ENCODE measurements at regions not wholly inside any gene's neighbourhood (a gene's known extent, or its start where the extent isn't known, plus 50 kb on each side); places are given as distances from the start of the nearest gene placed in this dataset.

DNA sequence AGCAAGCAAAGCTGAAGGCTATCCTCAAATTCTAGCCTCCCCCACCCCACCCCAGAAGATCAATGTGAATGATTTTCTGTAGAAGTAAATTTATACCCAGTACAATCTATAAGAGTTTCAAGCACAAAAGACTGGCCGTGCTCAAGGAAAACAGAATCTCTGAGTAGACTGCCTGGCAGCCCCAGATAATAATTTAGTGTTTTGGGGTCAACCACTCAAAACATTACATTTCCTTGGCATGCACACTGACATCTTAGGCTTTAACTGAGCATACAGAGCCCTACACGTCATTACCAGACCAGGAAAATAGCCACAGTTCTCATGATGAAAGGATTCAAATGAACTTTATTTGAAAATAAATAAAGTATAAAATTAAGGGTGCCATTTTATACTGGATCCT, 376.5 kb downstream of the TBL1XR1 start:
- H3K9me3 ChIP-seq (ENCODE audit: low read depth, low read length, poor library complexity, severe bottlenecking): no peaks in the 10 kb centered on the region
- ChIA-PET POLR2A (ENCODE audit: low non-redundant PET) (no interaction called here), CTCF (no interaction called here)
- H3K4me3 ChIP-seq (ENCODE audit: low read depth, low read length, poor library complexity, severe bottlenecking): no peak overlapping the region
- no peak for DNase-seq (ENCODE audit: low spot score)
- BruUV-seq (replicated peaks): no TSS peak
- H3K27me3 ChIP-seq (replicated peaks; ENCODE audit: insufficient read depth, low read depth, low read length, poor library complexity): no peaks in the 10 kb centered on the region
- no peak for TF ChIP-seq EZH2 (IDR thresholded peaks at IDR 0.05; ENCODE audit: borderline replicate concordance, low read depth, low read length, poor library complexity, severe bottlenecking)
- TF ChIP-seq, protein P1, sequence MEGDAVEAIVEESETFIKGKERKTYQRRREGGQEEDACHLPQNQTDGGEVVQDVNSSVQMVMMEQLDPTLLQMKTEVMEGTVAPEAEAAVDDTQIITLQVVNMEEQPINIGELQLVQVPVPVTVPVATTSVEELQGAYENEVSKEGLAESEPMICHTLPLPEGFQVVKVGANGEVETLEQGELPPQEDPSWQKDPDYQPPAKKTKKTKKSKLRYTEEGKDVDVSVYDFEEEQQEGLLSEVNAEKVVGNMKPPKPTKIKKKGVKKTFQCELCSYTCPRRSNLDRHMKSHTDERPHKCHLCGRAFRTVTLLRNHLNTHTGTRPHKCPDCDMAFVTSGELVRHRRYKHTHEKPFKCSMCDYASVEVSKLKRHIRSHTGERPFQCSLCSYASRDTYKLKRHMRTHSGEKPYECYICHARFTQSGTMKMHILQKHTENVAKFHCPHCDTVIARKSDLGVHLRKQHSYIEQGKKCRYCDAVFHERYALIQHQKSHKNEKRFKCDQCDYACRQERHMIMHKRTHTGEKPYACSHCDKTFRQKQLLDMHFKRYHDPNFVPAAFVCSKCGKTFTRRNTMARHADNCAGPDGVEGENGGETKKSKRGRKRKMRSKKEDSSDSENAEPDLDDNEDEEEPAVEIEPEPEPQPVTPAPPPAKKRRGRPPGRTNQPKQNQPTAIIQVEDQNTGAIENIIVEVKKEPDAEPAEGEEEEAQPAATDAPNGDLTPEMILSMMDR (conservative IDR thresholded peaks at IDR 0.05; ENCODE audit: low read depth, low read length): no peak
- H3K4me1 ChIP-seq (ENCODE audit: insufficient read depth, low read length, poor library complexity, severe bottlenecking): no peaks in the 10 kb centered on the region
- no peaks in the 10 kb centered on the region for H3K36me3 ChIP-seq (ENCODE audit: insufficient read depth, low read length, poor library complexity, severe bottlenecking)
- no peak overlapping the region for H3K27ac ChIP-seq (ENCODE audit: low read depth, low read length, poor library complexity, severe bottlenecking)
- intact Hi-C loops (cut with micrococcal nuclease; ENCODE audit: unreplicated experiment): no loop called here

DNA sequence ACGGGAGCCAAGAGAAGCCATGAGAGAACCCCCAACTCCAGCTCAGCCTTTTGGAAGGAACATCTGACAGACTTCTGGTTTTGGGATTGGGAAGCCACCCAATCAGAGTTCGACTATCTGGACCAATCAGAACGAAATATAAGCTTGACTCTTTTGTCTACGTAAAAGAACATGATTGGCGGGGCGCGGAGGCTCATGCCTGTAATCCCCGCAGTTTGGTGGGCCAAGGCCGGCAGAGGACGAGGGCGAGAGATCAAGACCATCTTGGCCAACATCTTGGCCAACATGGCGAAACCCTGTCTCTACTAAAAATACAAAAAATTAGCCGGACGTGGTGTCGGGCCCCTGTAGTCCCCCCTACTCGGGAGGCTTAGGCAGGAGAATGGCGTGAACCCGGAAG, 380.3 kb downstream of the TBL1XR1 start:
- TF ChIP-seq, protein P1 (conservative IDR thresholded peaks at IDR 0.05; ENCODE audit: low read depth, low read length): no peak
- no peak for TF ChIP-seq EZH2 (IDR thresholded peaks at IDR 0.05; ENCODE audit: borderline replicate concordance, low read depth, low read length, poor library complexity, severe bottlenecking)
- Histone ChIP-seq H3K9me3 (ENCODE audit: low read depth, low read length, poor library complexity, severe bottlenecking) (no peaks in the 10 kb centered on the region), H3K4me1 (ENCODE audit: insufficient read depth, low read length, poor library complexity, severe bottlenecking) (peaks cover 11% of the 10 kb centered on the region), H3K36me3 (ENCODE audit: insufficient read depth, low read length, poor library complexity, severe bottlenecking) (no peaks in the 10 kb centered on the region), H3K4me3 (ENCODE audit: low read depth, low read length, poor library complexity, severe bottlenecking) (no peak overlapping the region), H3K27me3 (replicated peaks; ENCODE audit: insufficient read depth, low read depth, low read length, poor library complexity) (no peaks in the 10 kb centered on the region), H3K27ac (ENCODE audit: low read depth, low read length, poor library complexity, severe bottlenecking) (no peak overlapping the region)
- DNase-seq (ENCODE audit: low spot score): no peak
- no TSS peak for BruUV-seq (replicated peaks)
- intact Hi-C loops (cut with micrococcal nuclease; ENCODE audit: unreplicated experiment): no loop called here
- ChIA-PET CTCF (interaction anchor here (0.6 kb wide), 1 partner anchor 19 kb away, joined by 6 read pairs; no protein-coding TSS in a partner anchor), POLR2A (ENCODE audit: low non-redundant PET) (no interaction called here)

DNA sequence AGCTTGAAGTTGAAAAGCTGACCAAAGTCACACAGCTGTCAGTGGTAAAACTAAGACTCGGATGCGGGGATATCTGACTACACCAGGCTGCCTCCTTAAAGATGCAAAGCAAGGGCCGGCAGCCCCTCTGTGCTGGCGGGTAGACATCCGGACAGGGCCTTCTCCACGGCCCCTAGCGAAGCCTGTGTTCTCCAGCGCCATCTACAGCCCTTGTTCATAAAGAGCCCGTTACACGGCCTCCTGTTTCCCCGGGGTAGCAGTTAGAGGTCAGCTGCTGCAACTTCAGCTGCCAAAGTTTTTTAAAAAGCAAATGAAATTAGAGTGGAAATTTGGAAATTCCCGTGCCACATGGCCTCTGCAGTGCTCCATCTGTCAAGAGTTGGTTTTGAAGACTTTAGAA, 383.0 kb downstream of the TBL1XR1 start:
- no peaks in the 10 kb centered on the region for H3K36me3 ChIP-seq (ENCODE audit: insufficient read depth, low read length, poor library complexity, severe bottlenecking)
- DNase-seq (ENCODE audit: low spot score): peak; percentile 77
- CTCF ChIA-PET: no interaction called here
- H3K27me3 ChIP-seq (replicated peaks; ENCODE audit: insufficient read depth, low read depth, low read length, poor library complexity): no peaks in the 10 kb centered on the region
- intact Hi-C loops (cut with micrococcal nuclease; ENCODE audit: unreplicated experiment): loop anchor here (5.0 kb wide), 1 partner anchor 152 kb away; no protein-coding TSS in a partner anchor
- H3K9me3 ChIP-seq (ENCODE audit: low read depth, low read length, poor library complexity, severe bottlenecking): no peaks in the 10 kb centered on the region
- TF ChIP-seq, protein P1 (conservative IDR thresholded peaks at IDR 0.05; ENCODE audit: low read depth, low read length): peak; percentile 78
- TF ChIP-seq EZH2 (IDR thresholded peaks at IDR 0.05; ENCODE audit: borderline replicate concordance, low read depth, low read length, poor library complexity, severe bottlenecking): no peak
- no TSS peak for BruUV-seq (replicated peaks)
- H3K4me1 ChIP-seq (ENCODE audit: insufficient read depth, low read length, poor library complexity, severe bottlenecking): peaks cover 11% of the 10 kb centered on the region
- POLR2A ChIA-PET (ENCODE audit: low non-redundant PET): no interaction called here
- no peak overlapping the region for H3K4me3 ChIP-seq (ENCODE audit: low read depth, low read length, poor library complexity, severe bottlenecking)
- no peak overlapping the region for H3K27ac ChIP-seq (ENCODE audit: low read depth, low read length, poor library complexity, severe bottlenecking)
